K562 (cell line): ENCODE measurements at regions not wholly inside any gene's neighbourhood (a gene's known extent, or its start where the extent isn't known, plus 50 kb on each side); places are given as distances from the start of the nearest gene placed in this dataset.

ENCODE experiments used
- ATAC-seq: fragments of 200-7000 bp; cut with Tn5 transposase; 3 replicates; pipeline ENCODE4 v1.9.1; 2020; ENCODE audit warnings: moderate library complexity
- BruUV-seq: library from RNA; stranded (reverse); fragments of 400-500 nt; replicated peaks from 2 replicates; lab custom pipeline; 2021; lab: Mats Ljungman, UMichigan
- CTCF ChIA-PET: fragments of 300-600 bp; formaldehyde crosslinking; extraction: SDS; loops from one replicate; lab custom pipeline; 2021; ENCODE audit warnings: low intra/inter-chr PET ratio; lab: Yijun Ruan, JAX
- POLR2A ChIA-PET: fragments of 300-600, 350-650 bp; sonication (Branson Sonifier 250); formaldehyde crosslinking; extraction: SDS; loops from one replicate; lab custom pipeline; 2021; ENCODE audit warnings: antibody characterized with exemption, inconsistent platforms; lab: Yijun Ruan, JAX
- DNase-seq, 4 experiments: peaks; one replicate each; pipeline versions ENCODE4 v3.0.0 to v3.0.0-alpha.2; 2011 to 2018; ENCODE audit warnings: low spot score in 3 of 4, mixed read lengths in 3 of 4; ENCODE audit errors: extremely low read depth in 1 of 4
- FAIRE-seq: peaks from 2 replicates; lab custom pipeline; 2011; peaks lifted over from hg19 to GRCh38; lab: Jason Lieb, UNC
- H2AFZ ChIP-seq: 2 replicates; pipeline ENCODE4 v1.6.0; 2011; ENCODE audit warnings: low read depth, low read length, control low read depth, inconsistent platforms
- H3K27ac ChIP-seq: fragments of 200-600 bp; 3 replicates; pipeline ENCODE4 v1.8.0; 2011; ENCODE audit warnings: low read depth, mild to moderate bottlenecking, control low read depth, inconsistent platforms, low read length, moderate library complexity, mixed read lengths; ENCODE audit errors: extremely low read depth
- H3K27me3 ChIP-seq, 2 experiments: fragments of 300-600 bp in 1 of 2; 2 replicates in 1 of 2; 3 replicates in 1 of 2; pipeline versions ENCODE4 v1.6.0 to v1.8.0; 2011; ENCODE audit warnings: inconsistent platforms in 2 of 2, low read length in 2 of 2, mild to moderate bottlenecking in 1 of 2, mixed read lengths in 1 of 2, moderate library complexity in 1 of 2; ENCODE audit not compliant: control insufficient read depth in 2 of 2, insufficient read depth in 2 of 2
- H3K36me3 ChIP-seq: fragments of 300-600 bp; 3 replicates; pipeline ENCODE4 v1.8.0; 2011; ENCODE audit warnings: mild to moderate bottlenecking, low read length, inconsistent platforms; ENCODE audit not compliant: control insufficient read depth, insufficient read depth
- H3K4me1 ChIP-seq, 2 experiments: fragments of 200-600 bp in 1 of 2; replicated peaks in 1 of 2; 2 replicates in 1 of 2; 3 replicates in 1 of 2; pipeline versions ENCODE4 v1.5.1 to v1.8.0; 2011; ENCODE audit warnings: inconsistent platforms in 2 of 2, low read length in 2 of 2, mild to moderate bottlenecking in 1 of 2, mixed read lengths in 1 of 2, moderate library complexity in 1 of 2; ENCODE audit not compliant: control insufficient read depth in 2 of 2, insufficient read depth in 2 of 2
- H3K4me2 ChIP-seq: 2 replicates; pipeline ENCODE4 v1.6.1; 2011; ENCODE audit warnings: low read length, control low read depth, inconsistent platforms, mixed read lengths; ENCODE audit not compliant: insufficient read depth
- H3K4me3 ChIP-seq: fragments of 200-600 bp; sonication (generic), shearing (Covaris generic); 2 replicates; pipeline ENCODE4 v1.5.1; 2016; ENCODE audit warnings: control low read depth, inconsistent platforms
- H3K79me2 ChIP-seq: fragments of 200-600 bp; 3 replicates; pipeline ENCODE4 v1.8.0; 2011; ENCODE audit warnings: low read length, inconsistent platforms; ENCODE audit not compliant: control insufficient read depth, insufficient read depth
- H3K9ac ChIP-seq, 2 experiments: 2 replicates each; pipeline versions ENCODE4 v1.6.0 to v1.6.1; 2011; ENCODE audit warnings: low read depth in 2 of 2, low read length in 2 of 2, control low read depth in 1 of 2, inconsistent platforms in 1 of 2, mild to moderate bottlenecking in 1 of 2, mixed read lengths in 1 of 2; ENCODE audit not compliant: insufficient read depth in 1 of 2
- H3K9me1 ChIP-seq: one replicate; pipeline ENCODE4 v1.6.0; 2011; ENCODE audit warnings: inconsistent platforms, mild to moderate bottlenecking, low read length, moderate library complexity; ENCODE audit not compliant: control insufficient read depth, insufficient read depth
- H3K9me3 ChIP-seq: replicated peaks from 2 replicates; pipeline ENCODE4 v1.5.1; 2011; ENCODE audit warnings: low read depth, low read length, inconsistent platforms; ENCODE audit not compliant: control insufficient read depth, insufficient read depth
- H4K20me1 ChIP-seq: replicated peaks from 2 replicates; pipeline ENCODE4 v1.6.1; 2011; ENCODE audit warnings: low read length, inconsistent platforms, mixed read lengths; ENCODE audit not compliant: control insufficient read depth, insufficient read depth
- CBX5 ChIP-seq: IDR thresholded peaks from 2 replicates; pipeline ENCODE4 v1.6.1; 2014; ENCODE audit warnings: low read depth, borderline replicate concordance
- TCF7L2 ChIP-seq: fragments of 150-350 bp; IDR thresholded peaks from 2 replicates; pipeline ENCODE4 v1.6.1; 2016; ENCODE audit warnings: low read depth, mild to moderate bottlenecking, low read length, moderate library complexity
- ZNF140 ChIP-seq: fragments of 250-450 bp; sonication (Bioruptor Pico); IDR thresholded peaks from 2 replicates; pipeline ENCODE4 v1.8.0; 2021; ENCODE audit warnings: moderate library complexity, mild to moderate bottlenecking, inconsistent platforms
- ZNF253 ChIP-seq: fragments of 250-450 bp; sonication (Bioruptor Pico); conservative IDR thresholded peaks from 2 replicates; pipeline ENCODE4 v1.6.1; 2021; ENCODE audit warnings: mild to moderate bottlenecking
- ZNF311 ChIP-seq: fragments of 250-450 bp; sonication (Bioruptor Pico); IDR thresholded peaks from 2 replicates; pipeline ENCODE4 v1.4.0; 2020; ENCODE audit warnings: mild to moderate bottlenecking, moderate library complexity
- ZNF551 ChIP-seq: fragments of 250-450 bp; sonication (Bioruptor Pico); IDR thresholded peaks from 2 replicates; pipeline ENCODE4 v1.5.0; 2021; ENCODE audit warnings: mild to moderate bottlenecking, moderate library complexity
- ZNF586 ChIP-seq: fragments of 450-650 bp; formaldehyde crosslinking; conservative IDR thresholded peaks from 2 replicates; pipeline ENCODE4 v1.4.0; 2020; ENCODE audit warnings: mild to moderate bottlenecking, moderate library complexity
- WGBS: fragments of 100-300 bp; shearing (Covaris generic); methylation state at CpG from one replicate; pipeline ENCODE4 v1.1.6; 2016; ENCODE audit warnings: low coverage, mixed read lengths; ENCODE audit not compliant: insufficient coverage; ENCODE audit errors: missing lambda C conversion rate; 5-methylcytosine and 5-hydroxymethylcytosine counted together
- in situ Hi-C: fragments of 300-500 bp; cut with MboI; formaldehyde crosslinking; loops from 4 replicates; pipeline ENCODE4 v1.15.0; 2018; ENCODE audit warnings: inconsistent platforms, mixed read lengths
- intact Hi-C: fragments of 100-400 bp; cut with micrococcal nuclease; formaldehyde crosslinking; loops from 2 replicates; pipeline ENCODE4 v1.14.2; 2022
- TF ChIP-seq, protein P1 (sequence below), 2 experiments: fragments of 450-650 bp; formaldehyde crosslinking in 1 of 2; IDR thresholded peaks; 2 replicates each; pipeline versions ENCODE4 v1.4.0 to v1.6.1; 2014 to 2020; ENCODE audit warnings: mild to moderate bottlenecking in 2 of 2, borderline replicate concordance in 1 of 2, low read depth in 1 of 2

DNA sequence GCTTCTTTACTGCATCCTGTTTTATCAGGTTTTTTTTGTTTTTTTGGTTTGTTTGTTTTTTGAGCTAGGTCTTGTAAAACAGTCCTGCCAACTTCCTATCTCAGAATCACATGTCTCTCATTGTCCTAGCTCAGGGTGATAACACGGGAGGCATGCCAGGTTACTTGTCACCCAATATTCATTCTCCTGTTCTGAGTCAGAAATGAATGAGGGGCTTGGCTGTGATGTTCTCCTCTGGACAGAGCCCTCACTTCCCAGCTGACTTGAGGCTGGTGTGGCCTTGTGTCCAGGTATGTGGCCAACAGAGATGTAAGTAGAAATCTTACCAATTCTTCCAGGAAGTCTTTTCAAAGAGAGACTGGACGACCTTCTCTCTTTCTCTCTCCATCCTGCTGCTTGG, 317.0 kb downstream of the GABRB3 start (continued):
- TF ChIP-seq ZNF140 (CRISPR knock-in tag) (no peak), ZNF253 (CRISPR knock-in tag) (no peak), ZNF551 (CRISPR knock-in tag) (no peak), ZNF311 (CRISPR knock-in tag) (no peak), ZNF586 (CRISPR knock-in tag) (no peak), TCF7L2 (no peak)

DNA sequence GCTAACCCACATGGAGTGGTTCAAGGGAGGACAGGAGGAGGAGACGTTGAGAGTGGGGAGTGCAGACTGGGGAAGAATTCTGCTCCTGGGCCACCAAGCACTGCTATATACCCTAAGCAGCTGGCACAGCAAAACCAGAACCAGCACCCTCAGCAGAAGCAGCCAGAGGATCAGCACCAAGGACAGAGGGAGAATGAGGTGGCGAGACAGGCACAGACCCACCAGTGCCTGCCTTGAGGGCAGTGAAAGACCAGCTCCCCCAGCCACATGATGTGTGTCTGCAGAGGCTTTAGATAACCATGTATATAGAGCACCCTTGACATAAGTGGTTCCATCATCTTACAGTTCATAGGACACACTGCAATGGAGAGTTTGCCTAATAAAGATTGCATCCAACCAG, 319.0 kb downstream of the GABRB3 start:
- H4K20me1 ChIP-seq, result no peaks in the 10 kb centered on the region
- H2AFZ ChIP-seq, result no peak overlapping the region
- no TSS peak for BruUV-seq
- no peaks in the 10 kb centered on the region for H3K9me3 ChIP-seq
- in situ Hi-C loops, result no loop called here
- no peaks in the 10 kb centered on the region for H3K4me1 ChIP-seq
- ATAC-seq, result no peak
- H3K27ac ChIP-seq, result no peak overlapping the region
- H3K27me3 ChIP-seq, result no peaks in the 10 kb centered on the region
- DNase-seq, result no peak
- no peak overlapping the region for H3K4me3 ChIP-seq
- no peaks in the 10 kb centered on the region for H3K36me3 ChIP-seq
- no peak overlapping the region for H3K9ac ChIP-seq
- CTCF ChIA-PET, result no interaction called here
- H3K4me2 ChIP-seq, result no peak overlapping the region
- H3K79me2 ChIP-seq, result no peaks in the 10 kb centered on the region
- intact Hi-C loops, result no loop called here
- 0% methylated on average over 2 of the region's 2 CpGs for WGBS
- TF ChIP-seq, protein P1, sequence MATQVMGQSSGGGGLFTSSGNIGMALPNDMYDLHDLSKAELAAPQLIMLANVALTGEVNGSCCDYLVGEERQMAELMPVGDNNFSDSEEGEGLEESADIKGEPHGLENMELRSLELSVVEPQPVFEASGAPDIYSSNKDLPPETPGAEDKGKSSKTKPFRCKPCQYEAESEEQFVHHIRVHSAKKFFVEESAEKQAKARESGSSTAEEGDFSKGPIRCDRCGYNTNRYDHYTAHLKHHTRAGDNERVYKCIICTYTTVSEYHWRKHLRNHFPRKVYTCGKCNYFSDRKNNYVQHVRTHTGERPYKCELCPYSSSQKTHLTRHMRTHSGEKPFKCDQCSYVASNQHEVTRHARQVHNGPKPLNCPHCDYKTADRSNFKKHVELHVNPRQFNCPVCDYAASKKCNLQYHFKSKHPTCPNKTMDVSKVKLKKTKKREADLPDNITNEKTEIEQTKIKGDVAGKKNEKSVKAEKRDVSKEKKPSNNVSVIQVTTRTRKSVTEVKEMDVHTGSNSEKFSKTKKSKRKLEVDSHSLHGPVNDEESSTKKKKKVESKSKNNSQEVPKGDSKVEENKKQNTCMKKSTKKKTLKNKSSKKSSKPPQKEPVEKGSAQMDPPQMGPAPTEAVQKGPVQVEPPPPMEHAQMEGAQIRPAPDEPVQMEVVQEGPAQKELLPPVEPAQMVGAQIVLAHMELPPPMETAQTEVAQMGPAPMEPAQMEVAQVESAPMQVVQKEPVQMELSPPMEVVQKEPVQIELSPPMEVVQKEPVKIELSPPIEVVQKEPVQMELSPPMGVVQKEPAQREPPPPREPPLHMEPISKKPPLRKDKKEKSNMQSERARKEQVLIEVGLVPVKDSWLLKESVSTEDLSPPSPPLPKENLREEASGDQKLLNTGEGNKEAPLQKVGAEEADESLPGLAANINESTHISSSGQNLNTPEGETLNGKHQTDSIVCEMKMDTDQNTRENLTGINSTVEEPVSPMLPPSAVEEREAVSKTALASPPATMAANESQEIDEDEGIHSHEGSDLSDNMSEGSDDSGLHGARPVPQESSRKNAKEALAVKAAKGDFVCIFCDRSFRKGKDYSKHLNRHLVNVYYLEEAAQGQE (IDR thresholded peaks at IDR 0.05; ENCODE audit: borderline replicate concordance), result peak; percentile 71
- TF ChIP-seq, protein P1 (CRISPR knock-in tag; IDR thresholded peaks at IDR 0.05; ENCODE audit: low read depth), result no peak
- TF ChIP-seq CBX5, result no peak
- no peaks in the 10 kb centered on the region for H3K9me1 ChIP-seq
- POLR2A ChIA-PET, result no interaction called here
- no peak for FAIRE-seq
